Common myeloid progenitor, CD34-positive (primary cell): ENCODE measurements at regions not wholly inside any gene's neighbourhood (a gene's known extent, or its start where the extent isn't known, plus 50 kb on each side); places are given as distances from the start of the nearest gene placed in this dataset.
A peak's percentile ranks its signal among the peaks of the same experiment; 100 is the strongest.

Source experiments
- CTCF ChIA-PET: fragments of 350-600 bp; sonication (Branson Sonifier 250); formaldehyde crosslinking; loops from one replicate; lab custom pipeline; 2021; ENCODE audit warnings: antibody characterized with exemption; lab: Charles Lee
- POLR2A ChIA-PET: fragments of 350-600 bp; sonication (Branson Sonifier 250); formaldehyde crosslinking; loops from one replicate; lab custom pipeline; 2021; ENCODE audit warnings: antibody characterized with exemption; lab: Charles Lee
- DNase-seq, 3 donors: peaks; one replicate each; pipeline versions ENCODE4 v3.0.0 to v3.0.0-alpha.2; 2013
- H3K27ac ChIP-seq, 2 experiments: 1 replicate in 1 of 2; 2 replicates in 1 of 2; pipeline ENCODE4 v1.7.0; 2013; ENCODE audit warnings: inconsistent platforms in 2 of 2, low read length in 2 of 2, mild to moderate bottlenecking in 2 of 2, low read depth in 1 of 2, moderate library complexity in 1 of 2; ENCODE audit not compliant: severe bottlenecking in 2 of 2, insufficient read depth in 1 of 2, poor library complexity in 1 of 2
- H3K27me3 ChIP-seq, 5 experiments: replicated peaks in 2 of 5; 1 replicate in 3 of 5; 2 replicates in 2 of 5; pipeline versions ENCODE4 v1.6.1 to v1.7.0; 2013; ENCODE audit warnings: low read length in 4 of 5, mild to moderate bottlenecking in 2 of 5, moderate library complexity in 2 of 5, inconsistent platforms in 1 of 5; ENCODE audit not compliant: insufficient read depth in 5 of 5, control insufficient read depth in 4 of 5
- H3K36me3 ChIP-seq, 4 experiments: 1 replicate in 2 of 4; 2 replicates in 2 of 4; pipeline versions ENCODE4 v1.6.1 to v1.7.0; 2013; ENCODE audit warnings: low read length in 3 of 4, control low read depth in 1 of 4, mild to moderate bottlenecking in 1 of 4; ENCODE audit not compliant: control insufficient read depth in 4 of 4, insufficient read depth in 4 of 4
- H3K4me1 ChIP-seq, 4 experiments: 1 replicate in 3 of 4; 2 replicates in 1 of 4; pipeline versions ENCODE4 v1.6.1 to v1.7.1; 2013; ENCODE audit warnings: low read length in 3 of 4, mild to moderate bottlenecking in 3 of 4, control low read depth in 1 of 4, inconsistent platforms in 1 of 4, moderate library complexity in 1 of 4; ENCODE audit not compliant: control insufficient read depth in 4 of 4, insufficient read depth in 4 of 4; ENCODE audit errors: control extremely low read depth in 1 of 4
- H3K4me3 ChIP-seq, 7 experiments: 1 replicate in 4 of 7; 2 replicates in 3 of 7; pipeline versions ENCODE4 v1.5.1 to v1.7.0; 2013; ENCODE audit warnings: mild to moderate bottlenecking in 7 of 7, low read length in 6 of 7, moderate library complexity in 6 of 7, inconsistent platforms in 2 of 7, low read depth in 2 of 7, control low read depth in 1 of 7; ENCODE audit not compliant: insufficient read depth in 4 of 7, control insufficient read depth in 1 of 7; ENCODE audit errors: extremely low read depth in 1 of 7
- H3K9me3 ChIP-seq, 5 experiments: 1 replicate in 4 of 5; 2 replicates in 1 of 5; pipeline versions ENCODE4 v1.6.1 to v1.7.1; 2013; ENCODE audit warnings: low read length in 4 of 5, mild to moderate bottlenecking in 2 of 5, inconsistent platforms in 1 of 5, low read depth in 1 of 5, moderate library complexity in 1 of 5; ENCODE audit not compliant: control insufficient read depth in 4 of 5, insufficient read depth in 2 of 5; ENCODE audit errors: control extremely low read depth in 1 of 5
- WGBS: methylation state at CpG from one replicate; pipeline ENCODE4 v1.1.5; 2013; ENCODE audit not compliant: insufficient coverage; 5-methylcytosine and 5-hydroxymethylcytosine counted together

- Histone ChIP-seq H3K27ac (no peak overlapping the region), H3K36me3 (no peaks in the 10 kb centered on the region), H3K4me1 (no peaks in the 10 kb centered on the region), H3K9me3 (peaks cover 0 to 1% (median 0%) of the 10 kb centered on the region in 5 experiments), H3K27me3 (peaks cover 0 to 8% (median 3%) of the 10 kb centered on the region in 5 experiments), H3K4me3 (no peak overlapping the region)
- 40% methylated on average over 1 of the region's 2 CpGs for WGBS
- POLR2A ChIA-PET: no interaction called here
- CTCF ChIA-PET: no interaction called here
- no peak for DNase-seq
Observed at GRCh38 chr10:117926491-117926890, 120.2 kb downstream of the RAB11FIP2 start.

- 27% methylated on average over 1 of the region's 1 CpG for WGBS
- Histone ChIP-seq H3K4me1 (no peaks in the 10 kb centered on the region), H3K9me3 (peaks cover 0 to 2% (median 0%) of the 10 kb centered on the region in 5 experiments), H3K4me3 (no peak overlapping the region), H3K36me3 (no peaks in the 10 kb centered on the region), H3K27ac (no peak overlapping the region), H3K27me3 (peaks cover 0 to 8% (median 3%) of the 10 kb centered on the region in 5 experiments)
- DNase-seq: no peak
- CTCF ChIA-PET: no interaction called here
- POLR2A ChIA-PET: no interaction called here
Observed at GRCh38 chr10:117927332-117927731, 119.4 kb downstream of the RAB11FIP2 start.

GRCh38 chr10:117927871-117928270 is 118.9 kb downstream of the RAB11FIP2 start:
- no peak overlapping the region for H3K27ac ChIP-seq
- ChIA-PET POLR2A (no interaction called here), CTCF (no interaction called here)
- no peaks in the 10 kb centered on the region for H3K36me3 ChIP-seq
- H3K9me3 ChIP-seq: peaks cover 0 to 2% (median 0%) of the 10 kb centered on the region in 5 experiments
- H3K4me3 ChIP-seq: no peak overlapping the region
- H3K4me1 ChIP-seq: no peaks in the 10 kb centered on the region
- DNase-seq: no peak
- peaks cover 0 to 8% (median 3%) of the 10 kb centered on the region in 5 experiments for H3K27me3 ChIP-seq
- 96% methylated on average over 3 of the region's 4 CpGs for WGBS

- Histone ChIP-seq H3K27ac (no peak overlapping the region), H3K4me3 (no peak overlapping the region), H3K9me3 (peaks cover 0 to 2% (median 0%) of the 10 kb centered on the region in 5 experiments), H3K27me3 (peaks cover 0 to 8% (median 3%) of the 10 kb centered on the region in 5 experiments), H3K36me3 (no peaks in the 10 kb centered on the region), H3K4me1 (no peaks in the 10 kb centered on the region)
- CTCF ChIA-PET: no interaction called here
- POLR2A ChIA-PET: no interaction called here
- no peak for DNase-seq
- no CpG with 5 or more reads among the region's 6 CpGs for WGBS
Observed at GRCh38 chr10:117928281-117928680, 118.5 kb downstream of the RAB11FIP2 start.

GRCh38 chr10:117928741-117929140 is 118.0 kb downstream of the RAB11FIP2 start:
- whole genome bisulfite sequencing: 87% methylated on average over 3 of the region's 6 CpGs
- no peaks in the 10 kb centered on the region for H3K36me3 ChIP-seq
- ChIA-PET POLR2A (no interaction called here), CTCF (no interaction called here)
- no peaks in the 10 kb centered on the region for H3K4me1 ChIP-seq
- peak in 1 of 3 donors; percentile 1 for DNase-seq
- H3K27me3 ChIP-seq: peaks cover 0 to 8% (median 3%) of the 10 kb centered on the region in 5 experiments
- H3K4me3 ChIP-seq: no peak overlapping the region
- no peak overlapping the region for H3K27ac ChIP-seq
- H3K9me3 ChIP-seq: peaks cover 0 to 2% (median 0%) of the 10 kb centered on the region in 5 experiments

GRCh38 chr10:117929327-117930067 is 117.2 kb downstream of the RAB11FIP2 start:
- H3K36me3 ChIP-seq: no peaks in the 10 kb centered on the region
- DNase-seq: no peak
- WGBS: 37% methylated on average over 8 of the region's 9 CpGs
- H3K9me3 ChIP-seq: peaks cover 0 to 2% (median 0%) of the 10 kb centered on the region in 5 experiments
- ChIA-PET POLR2A (no interaction called here), CTCF (no interaction called here)
- H3K27ac ChIP-seq: no peak overlapping the region
- H3K4me1 ChIP-seq: no peaks in the 10 kb centered on the region
- no peak overlapping the region for H3K4me3 ChIP-seq
- H3K27me3 ChIP-seq: peaks cover 0 to 8% (median 3%) of the 10 kb centered on the region in 5 experiments

GRCh38 chr10:117931078-117931477 is 115.7 kb downstream of the RAB11FIP2 start:
- DNase-seq: no peak
- Histone ChIP-seq H3K27ac (no peak overlapping the region), H3K4me3 (no peak overlapping the region), H3K36me3 (no peaks in the 10 kb centered on the region), H3K4me1 (no peaks in the 10 kb centered on the region), H3K27me3 (peaks cover 0 to 8% (median 3%) of the 10 kb centered on the region in 5 experiments), H3K9me3 (peaks cover 0 to 2% (median 0%) of the 10 kb centered on the region in 5 experiments)
- no CpG with 5 or more reads among the region's 2 CpGs for WGBS
- CTCF ChIA-PET: no interaction called here
- POLR2A ChIA-PET: no interaction called here
